ENCODE measurements at regions not wholly inside any gene's neighbourhood (a gene's known extent, or its start where the extent isn't known, plus 50 kb on each side); places are given as distances from the start of the nearest gene placed in this dataset.

GRCh38 chr1:72635719-72636118, 353.4 kb upstream of the NEGR1 start:
- no peak for TF ChIP-seq CTCF (IDR thresholded peaks at IDR 0.05; ENCODE audit: low read length, missing control alignments)
- peak; percentile 79 for DNase-seq (ENCODE audit: low read depth)
- no peak overlapping the region for H3K4me3 ChIP-seq (replicated peaks; ENCODE audit: low read depth, low read length)

GRCh38 chr1:72634946-72635345, 352.6 kb upstream of the NEGR1 start:
- DNase-seq (ENCODE audit: low read depth) = no peak
- H3K4me3 ChIP-seq (replicated peaks; ENCODE audit: low read depth, low read length) = no peak overlapping the region
- TF ChIP-seq CTCF (IDR thresholded peaks at IDR 0.05; ENCODE audit: low read length, missing control alignments) = no peak

- TF ChIP-seq CTCF (IDR thresholded peaks at IDR 0.05; ENCODE audit: low read length, missing control alignments) = no peak
- no peak overlapping the region for H3K4me3 ChIP-seq (replicated peaks; ENCODE audit: low read depth, low read length)
These were observed 349.1 kb upstream of the NEGR1 start for GRCh38 chr1:72631449-72631848.

GRCh38 chr1:72623299-72623708, 341.0 kb upstream of the NEGR1 start:
- peak; percentile 75 for TF ChIP-seq CTCF (IDR thresholded peaks at IDR 0.05; ENCODE audit: low read length, missing control alignments)
- peak; percentile 62 for DNase-seq (ENCODE audit: low read depth)
- H3K4me3 ChIP-seq (replicated peaks; ENCODE audit: low read depth, low read length) = peak overlapping the region; percentile 24

More at GRCh38 chr1:72631449-72631848, 349.1 kb upstream of the NEGR1 start:
- no peak for DNase-seq (ENCODE audit: low read depth)

- no peak overlapping the region for H3K4me3 ChIP-seq (replicated peaks; ENCODE audit: low read depth, low read length)
- peak; percentile 14 for DNase-seq (ENCODE audit: low read depth)
- TF ChIP-seq CTCF (IDR thresholded peaks at IDR 0.05; ENCODE audit: low read length, missing control alignments) = no peak
These were observed 338.1 kb upstream of the NEGR1 start for GRCh38 chr1:72620453-72620852.

GRCh38 chr1:72606216-72606810, 324.0 kb upstream of the NEGR1 start:
- no peak for TF ChIP-seq CTCF (IDR thresholded peaks at IDR 0.05; ENCODE audit: low read length, missing control alignments)
- no peak for DNase-seq (ENCODE audit: low read depth)
- no peak overlapping the region for H3K4me3 ChIP-seq (replicated peaks; ENCODE audit: low read depth, low read length)

- no peak for TF ChIP-seq CTCF (IDR thresholded peaks at IDR 0.05; ENCODE audit: low read length, missing control alignments)
- no peak overlapping the region for H3K4me3 ChIP-seq (replicated peaks; ENCODE audit: low read depth, low read length)
- DNase-seq (ENCODE audit: low read depth) = peak; percentile 23
These were observed 318.8 kb upstream of the NEGR1 start for GRCh38 chr1:72601035-72601674.

All from fibroblast of pulmonary artery (primary cell).